ENCODE measurements at regions not wholly inside any gene's neighbourhood (a gene's known extent, or its start where the extent isn't known, plus 50 kb on each side); places are given as distances from the start of the nearest gene placed in this dataset.
"Not testable (repeated sequence)": the region's sequence is repeated elsewhere in the genome, so short reads cannot be mapped to it uniquely, and the experiment has no call there.

DNA sequence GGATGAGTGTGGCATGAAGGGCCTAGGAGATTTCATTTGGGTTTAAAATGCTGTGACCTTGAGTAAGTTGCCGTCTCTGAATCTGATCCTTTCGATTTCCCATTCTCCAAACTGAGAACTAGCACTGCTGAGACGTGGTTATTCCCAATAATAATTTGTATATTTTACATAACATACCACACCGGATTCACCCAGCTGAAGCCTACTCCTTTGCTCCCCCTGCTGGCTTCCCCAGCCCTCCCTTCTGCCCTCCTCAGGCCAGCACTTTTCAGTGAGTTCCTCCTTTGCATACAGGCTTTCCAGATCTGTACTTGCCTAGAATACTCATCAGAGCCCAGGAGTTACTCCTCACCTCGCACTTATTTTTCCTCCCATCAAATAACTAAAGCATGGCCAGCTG lies 255.1 kb downstream of the OR4F29 start:
- DNase-seq = not testable (repeated sequence)

DNA sequence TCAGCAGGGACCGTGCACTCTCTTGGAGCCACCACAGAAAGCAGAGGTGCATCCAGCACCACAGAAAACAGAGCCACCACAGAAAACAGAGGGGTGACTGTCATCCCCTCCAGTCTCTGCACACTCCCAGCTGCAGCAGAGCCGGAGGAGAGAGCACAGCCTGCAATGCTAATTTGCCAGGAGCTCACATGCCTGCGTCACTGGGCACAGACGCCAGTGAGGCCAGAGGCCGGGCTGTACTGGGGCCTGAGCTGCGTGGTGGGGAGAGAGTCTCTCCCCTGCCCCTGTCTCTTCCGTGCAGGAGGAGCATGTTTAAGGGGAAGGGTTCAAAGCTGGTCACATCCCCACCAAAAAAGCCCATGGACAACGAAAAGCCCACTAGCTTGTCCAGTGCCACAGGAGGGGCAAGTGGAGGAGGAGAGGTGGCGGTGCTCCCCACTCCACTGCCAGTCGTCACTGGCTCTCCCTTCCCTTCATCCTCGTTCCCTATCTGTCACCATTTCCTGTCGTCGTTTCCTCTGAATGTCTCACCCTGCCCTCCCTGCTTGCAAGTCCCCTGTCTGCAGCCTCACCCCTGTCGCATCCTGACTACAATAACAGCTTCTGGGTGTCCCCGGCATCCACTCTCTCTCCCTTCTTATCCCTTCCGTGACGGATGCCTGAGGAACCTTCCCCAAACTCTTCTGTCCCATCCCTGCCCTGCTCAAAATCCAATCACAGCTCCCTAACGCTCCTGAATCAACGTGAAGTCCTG lies 260.0 kb downstream of the OR4F29 start:
- DNase-seq = not testable (repeated sequence)

DNA sequence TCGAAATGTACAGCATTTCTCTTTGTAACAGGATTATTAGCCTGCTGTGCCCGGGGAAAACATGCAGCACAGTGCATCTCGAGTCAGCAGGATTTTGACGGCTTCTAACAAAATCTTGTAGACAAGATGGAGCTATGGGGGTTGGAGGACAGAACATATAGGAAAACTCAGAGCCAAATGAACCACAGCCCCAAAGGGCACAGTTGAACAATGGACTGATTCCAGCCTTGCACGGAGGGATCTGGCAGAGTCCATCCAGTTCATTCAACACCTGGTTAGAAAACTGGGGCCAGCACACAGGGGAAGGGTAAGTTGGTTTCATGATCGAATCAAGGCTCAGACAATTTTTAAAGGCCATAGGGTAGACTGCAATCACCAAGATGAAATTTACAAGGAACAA lies 260.8 kb downstream of the OR4F29 start:
- DNase-seq = not testable (repeated sequence)

- DNase-seq = not testable (repeated sequence)
These were observed 261.6 kb downstream of the OR4F29 start for GRCh38 chr1:189915-190314.

- not testable (repeated sequence) for DNase-seq
These were observed 262.2 kb downstream of the OR4F29 start for GRCh38 chr1:189270-189669.

- not testable (repeated sequence) for DNase-seq
These were observed 264.2 kb downstream of the OR4F29 start for GRCh38 chr1:187298-187697.

DNA sequence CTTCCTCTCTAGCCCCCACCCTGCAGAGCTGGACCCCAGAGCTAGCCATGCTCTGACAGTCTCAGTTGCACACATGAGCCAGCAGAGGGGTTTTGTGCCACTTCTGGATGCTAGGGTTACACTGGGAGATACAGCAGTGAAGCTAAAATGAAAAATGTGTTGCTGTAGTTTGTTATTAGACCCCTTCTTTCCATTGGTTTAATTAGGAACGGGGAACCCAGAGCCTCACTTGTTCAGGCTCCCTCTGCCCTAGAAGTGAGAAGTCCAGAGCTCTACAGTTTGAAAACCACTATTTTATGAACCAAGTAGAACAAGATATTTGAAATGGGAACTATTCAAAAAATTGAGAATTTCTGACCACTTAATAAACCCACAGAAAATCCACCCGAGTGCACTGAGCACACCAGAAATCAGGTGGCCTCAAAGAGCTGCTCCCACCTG lies 264.8 kb downstream of the OR4F29 start:
- DNase-seq = not testable (repeated sequence)

GRCh38 chr1:186223-186622 lies 265.3 kb downstream of the OR4F29 start:
- not testable (repeated sequence) for DNase-seq

- DNase-seq = not testable (repeated sequence)
These were observed 266.0 kb downstream of the OR4F29 start for GRCh38 chr1:185526-185925.

DNA sequence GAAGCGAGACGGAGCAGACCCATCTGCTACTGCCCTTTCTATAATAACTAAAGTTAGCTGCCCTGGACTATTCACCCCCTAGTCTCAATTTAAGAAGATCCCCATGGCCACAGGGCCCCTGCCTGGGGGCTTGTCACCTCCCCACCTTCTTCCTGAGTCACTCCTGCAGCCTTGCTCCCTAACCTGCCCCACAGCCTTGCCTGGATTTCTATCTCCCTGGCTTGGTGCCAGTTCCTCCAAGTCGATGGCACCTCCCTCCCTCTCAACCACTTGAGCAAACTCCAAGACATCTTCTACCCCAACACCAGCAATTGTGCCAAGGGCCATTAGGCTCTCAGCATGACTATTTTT lies 267.2 kb downstream of the OR4F29 start:
- DNase-seq = not testable (repeated sequence)

DNA sequence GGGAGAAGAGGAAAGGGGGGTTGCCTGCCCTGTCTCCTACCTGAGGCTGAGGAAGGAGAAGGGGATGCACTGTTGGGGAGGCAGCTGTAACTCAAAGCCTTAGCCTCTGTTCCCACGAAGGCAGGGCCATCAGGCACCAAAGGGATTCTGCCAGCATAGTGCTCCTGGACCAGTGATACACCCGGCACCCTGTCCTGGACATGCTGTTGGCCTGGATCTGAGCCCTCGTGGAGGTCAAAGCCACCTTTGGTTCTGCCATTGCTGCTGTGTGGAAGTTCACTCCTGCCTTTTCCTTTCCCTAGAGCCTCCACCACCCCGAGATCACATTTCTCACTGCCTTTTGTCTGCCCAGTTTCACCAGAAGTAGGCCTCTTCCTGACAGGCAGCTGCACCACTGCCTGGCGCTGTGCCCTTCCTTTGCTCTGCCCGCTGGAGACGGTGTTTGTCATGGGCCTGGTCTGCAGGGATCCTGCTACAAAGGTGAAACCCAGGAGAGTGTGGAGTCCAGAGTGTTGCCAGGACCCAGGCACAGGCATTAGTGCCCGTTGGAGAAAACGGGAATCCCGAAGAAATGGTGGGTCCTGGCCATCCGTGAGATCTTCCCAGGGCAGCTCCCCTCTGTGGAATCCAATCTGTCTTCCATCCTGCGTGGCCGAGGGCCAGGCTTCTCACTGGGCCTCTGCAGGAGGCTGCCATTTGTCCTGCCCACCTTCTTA lies 267.7 kb downstream of the OR4F29 start:
- DNase-seq = not testable (repeated sequence)

DNA sequence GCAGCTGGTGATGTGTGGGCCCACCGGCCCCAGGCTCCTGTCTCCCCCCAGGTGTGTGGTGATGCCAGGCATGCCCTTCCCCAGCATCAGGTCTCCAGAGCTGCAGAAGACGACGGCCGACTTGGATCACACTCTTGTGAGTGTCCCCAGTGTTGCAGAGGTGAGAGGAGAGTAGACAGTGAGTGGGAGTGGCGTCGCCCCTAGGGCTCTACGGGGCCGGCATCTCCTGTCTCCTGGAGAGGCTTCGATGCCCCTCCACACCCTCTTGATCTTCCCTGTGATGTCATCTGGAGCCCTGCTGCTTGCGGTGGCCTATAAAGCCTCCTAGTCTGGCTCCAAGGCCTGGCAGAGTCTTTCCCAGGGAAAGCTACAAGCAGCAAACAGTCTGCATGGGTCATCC lies 268.4 kb downstream of the OR4F29 start:
- not testable (repeated sequence) for DNase-seq

- not testable (repeated sequence) for DNase-seq
These were observed 268.8 kb downstream of the OR4F29 start for GRCh38 chr1:182631-183030.

DNA sequence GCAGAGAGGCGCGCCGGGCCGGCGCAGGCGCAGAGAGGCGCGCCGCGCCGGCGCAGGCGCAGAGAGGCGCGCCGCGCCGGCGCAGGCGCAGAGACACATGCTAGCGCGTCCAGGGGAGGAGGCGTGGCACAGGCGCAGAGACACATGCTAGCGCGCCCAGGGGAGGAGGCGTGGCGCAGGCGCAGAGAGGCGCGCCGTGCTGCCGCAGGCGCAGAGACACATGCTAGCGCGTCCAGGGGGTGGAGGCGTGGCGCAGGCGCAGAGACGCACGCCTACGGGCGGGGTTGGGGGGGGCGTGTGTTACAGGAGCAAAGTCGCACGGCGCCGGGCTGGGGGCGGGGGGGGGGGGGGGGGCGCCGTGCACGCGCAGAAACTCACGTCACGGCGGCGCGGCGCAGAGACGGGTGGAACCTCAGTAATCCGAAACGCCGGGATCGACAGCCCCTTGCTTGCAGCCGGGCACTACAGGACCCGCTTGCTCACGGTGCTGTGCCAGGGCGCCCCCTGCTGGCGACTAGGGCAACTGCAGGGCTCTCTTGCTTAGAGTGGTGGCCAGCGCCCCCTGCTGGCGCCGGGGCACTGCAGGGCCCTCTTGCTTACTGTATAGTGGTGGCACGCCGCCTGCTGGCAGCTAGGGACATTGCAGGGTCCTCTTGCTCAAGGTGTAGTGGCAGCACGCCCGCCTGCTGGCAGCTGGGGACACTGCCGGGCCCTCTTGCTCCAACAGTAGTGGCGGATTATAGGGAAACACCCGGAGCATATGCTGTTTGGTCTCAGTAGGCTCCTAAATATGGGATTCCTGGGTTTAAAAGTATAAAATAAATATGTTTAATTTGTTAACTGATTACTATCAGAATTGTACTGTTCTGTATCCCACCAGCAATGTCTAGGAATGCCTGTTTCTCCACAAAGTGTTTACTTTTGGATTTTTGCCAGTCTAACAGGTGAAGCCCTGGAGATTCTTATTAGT lies 269.9 kb downstream of the OR4F29 start:
- peak; percentile 54 for DNase-seq

- not testable (repeated sequence) for DNase-seq
These were observed 270.7 kb downstream of the OR4F29 start for GRCh38 chr1:180749-181205.

DNA sequence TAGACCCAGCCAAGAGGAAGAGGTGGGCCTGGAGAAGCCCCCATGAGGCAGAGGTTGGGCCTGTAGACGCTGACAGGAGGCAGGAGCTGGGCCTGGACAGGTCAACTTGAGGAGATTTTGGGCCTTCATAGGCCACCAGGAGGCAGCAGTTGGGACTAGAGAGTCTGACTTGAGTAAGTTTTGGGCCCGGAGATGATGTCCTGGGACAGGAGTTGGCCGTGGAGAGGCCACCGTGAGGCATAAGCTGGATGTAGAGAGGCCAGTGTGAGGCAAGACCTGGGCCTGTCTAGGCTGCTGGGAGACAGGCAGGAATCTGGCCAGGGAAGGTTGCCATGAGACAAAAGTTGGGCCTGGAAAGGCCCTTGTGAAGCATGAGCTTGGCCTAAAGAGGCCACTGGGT lies 312.6 kb downstream of the OR4F29 start:
- DNase-seq = not testable (repeated sequence)

GRCh38 chr1:137664-138063 lies 313.8 kb downstream of the OR4F29 start:
- not testable (repeated sequence) for DNase-seq

- not testable (repeated sequence) for DNase-seq
These were observed 315.0 kb downstream of the OR4F29 start for GRCh38 chr1:136344-136932.

GRCh38 chr1:134936-135335 lies 316.5 kb downstream of the OR4F29 start:
- DNase-seq = not testable (repeated sequence)

DNA sequence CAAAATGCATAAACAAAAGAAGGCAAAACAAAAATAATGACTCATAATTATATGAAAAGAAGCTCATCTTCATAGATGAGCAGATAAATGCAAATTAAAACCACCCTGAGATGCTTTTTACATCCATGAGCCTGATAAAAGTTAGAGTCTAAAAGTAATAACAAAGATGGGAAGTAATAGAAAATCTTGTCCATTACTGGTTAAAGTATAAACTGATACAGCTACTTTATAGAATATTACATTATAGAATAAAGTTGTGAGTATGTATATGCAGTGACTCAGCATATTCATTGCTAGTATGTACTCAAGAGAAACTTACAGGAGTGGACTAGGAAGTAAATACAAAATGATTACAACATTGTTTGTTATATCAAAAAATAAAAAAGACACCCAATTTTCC lies 333.0 kb downstream of the OR4F29 start:
- DNase-seq = not testable (repeated sequence)

- not testable (repeated sequence) for DNase-seq
These were observed 335.9 kb downstream of the OR4F29 start for GRCh38 chr1:115534-115933.

GRCh38 chr1:104776-105175 lies 346.7 kb downstream of the OR4F29 start:
- not testable (repeated sequence) for DNase-seq
